GF-D8 (cell line): ENCODE measurements at regions not wholly inside any gene's neighbourhood (a gene's known extent, or its start where the extent isn't known, plus 50 kb on each side); places are given as distances from the start of the nearest gene placed in this dataset.
"Not testable (repeated sequence)": the region's sequence is repeated elsewhere in the genome, so short reads cannot be mapped to it uniquely, and the experiment has no call there.

Experiments
- DNase-seq: peaks from one replicate; lab custom pipeline; 2025; lab: John Stamatoyannopoulos, UW

DNA sequence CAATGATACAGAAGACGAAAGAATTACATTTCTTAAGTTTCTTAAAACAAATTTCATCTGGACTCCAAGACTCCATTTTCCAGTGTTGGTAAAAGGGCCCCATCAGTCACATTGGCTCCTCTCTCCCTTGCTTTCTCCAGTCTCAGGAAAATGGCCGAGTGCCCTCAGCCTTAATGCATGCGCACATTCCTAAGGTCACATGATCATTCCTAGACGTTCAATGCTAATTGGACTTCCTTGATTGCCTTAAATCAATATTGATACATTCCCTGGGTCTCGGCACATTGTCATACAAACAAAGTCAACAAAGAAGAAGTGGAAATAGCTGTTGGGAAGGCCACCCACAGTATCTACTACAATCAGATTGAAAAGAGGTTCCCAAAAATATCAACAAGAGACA lies 413.6 kb upstream of the GRAMD2B start:
- no peak for DNase-seq

DNA sequence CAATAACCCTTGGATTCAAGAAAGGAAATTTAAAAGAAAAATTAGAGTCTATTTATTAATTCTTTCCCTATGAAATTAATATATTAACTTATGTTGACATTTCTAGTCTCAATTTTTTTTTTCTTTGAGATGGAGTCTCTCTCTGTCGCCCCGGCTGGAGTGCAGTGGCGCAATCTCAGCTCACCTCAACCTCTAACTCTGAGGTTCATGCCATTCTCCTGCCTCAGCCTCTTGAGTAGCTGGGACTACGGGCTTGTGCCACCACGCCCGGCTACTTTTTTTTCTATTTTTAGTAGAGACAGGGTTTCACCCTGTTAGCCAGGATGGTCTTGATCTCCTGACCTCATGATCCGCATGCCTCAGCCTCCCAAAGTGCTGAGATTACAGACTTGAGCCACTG lies 411.7 kb upstream of the GRAMD2B start:
- DNase-seq = not testable (repeated sequence)

DNA sequence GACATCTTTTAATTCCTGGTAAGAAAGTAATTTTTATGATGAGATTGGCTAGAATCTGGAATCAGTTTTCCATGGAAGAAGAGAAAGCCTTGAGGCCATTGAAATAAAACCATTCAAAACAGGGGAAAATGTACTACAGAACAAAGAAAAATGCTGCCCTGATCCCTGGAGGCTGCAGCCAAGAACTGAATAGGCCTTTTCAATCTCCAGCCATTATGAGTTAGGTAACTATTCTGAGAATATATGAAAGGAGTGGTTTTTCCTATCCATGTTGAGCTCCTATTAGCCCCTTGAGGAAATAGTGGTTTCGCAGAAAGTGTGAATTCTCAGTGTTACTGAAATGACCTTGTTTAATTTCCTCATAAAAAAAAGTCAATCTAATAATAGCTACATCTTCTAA lies 408.5 kb upstream of the GRAMD2B start:
- no peak for DNase-seq

- no peak for DNase-seq
Observed at GRCh38 chr5:126015235-126016181, 407.7 kb upstream of the GRAMD2B start.

GRCh38 chr5:126016256-126016655 lies 407.0 kb upstream of the GRAMD2B start:
- no peak for DNase-seq

GRCh38 chr5:126017096-126017495 lies 406.1 kb upstream of the GRAMD2B start:
- DNase-seq = no peak

GRCh38 chr5:126020770-126021169 lies 402.4 kb upstream of the GRAMD2B start:
- DNase-seq = no peak

- no peak for DNase-seq
Observed at GRCh38 chr5:126023994-126024441, 399.2 kb upstream of the GRAMD2B start.

- DNase-seq = no peak
Observed at GRCh38 chr5:126027149-126027548, 396.1 kb upstream of the GRAMD2B start.

DNA sequence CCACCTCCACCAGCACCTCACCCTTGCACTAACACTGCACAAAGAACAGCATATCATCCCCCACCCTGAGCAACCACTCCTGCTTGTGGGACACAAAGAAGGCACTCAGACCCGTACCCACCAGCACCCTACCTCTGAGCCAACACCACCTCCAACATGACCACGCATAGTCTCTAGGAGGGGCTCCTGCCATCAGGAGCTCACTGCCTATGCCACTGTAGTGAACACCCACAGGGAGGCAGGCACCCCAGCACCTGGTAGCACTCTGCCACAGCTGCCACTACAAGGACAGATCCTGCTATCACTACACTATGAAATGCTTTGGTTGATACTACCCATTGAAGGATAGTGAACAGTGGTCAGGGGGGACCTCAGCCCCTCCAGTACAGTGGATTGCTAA lies 395.6 kb upstream of the GRAMD2B start:
- DNase-seq = no peak

DNA sequence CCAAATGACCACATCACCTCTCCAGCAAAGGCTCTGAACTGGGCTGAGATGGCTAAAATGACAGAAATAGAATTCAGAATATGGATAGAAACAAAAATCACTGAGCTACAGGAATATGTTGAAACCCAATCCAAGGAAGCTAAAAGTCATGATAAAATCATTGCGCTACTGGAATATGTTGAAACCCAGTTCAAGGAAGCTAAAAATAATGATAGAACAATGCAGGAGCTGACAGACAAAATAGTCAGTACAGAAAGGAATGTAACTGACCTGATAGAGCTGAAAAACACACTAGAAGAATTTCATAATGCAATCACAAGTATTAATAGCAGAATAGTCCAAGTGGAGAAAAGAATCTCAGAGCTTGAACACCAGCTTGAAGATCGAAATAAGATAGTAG lies 394.9 kb upstream of the GRAMD2B start:
- DNase-seq = no peak

DNA sequence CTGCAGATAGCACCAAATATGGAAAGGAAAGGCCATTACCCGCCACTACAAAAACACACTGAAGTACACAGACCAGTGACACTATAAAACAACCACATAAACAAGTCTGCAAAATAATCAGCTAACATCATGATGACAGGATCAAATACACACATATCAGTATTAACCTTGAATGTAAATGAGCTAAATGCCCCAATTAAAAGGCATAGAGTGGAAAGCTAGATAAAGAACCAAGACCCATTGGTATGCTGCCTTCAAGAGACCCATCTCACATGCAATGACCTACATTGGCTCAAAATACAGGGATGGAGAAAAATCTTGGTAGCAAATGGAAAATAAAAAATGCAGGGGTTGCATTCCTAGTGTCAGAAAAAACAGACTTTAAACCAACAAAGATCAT lies 393.9 kb upstream of the GRAMD2B start:
- DNase-seq = not testable (repeated sequence)

DNA sequence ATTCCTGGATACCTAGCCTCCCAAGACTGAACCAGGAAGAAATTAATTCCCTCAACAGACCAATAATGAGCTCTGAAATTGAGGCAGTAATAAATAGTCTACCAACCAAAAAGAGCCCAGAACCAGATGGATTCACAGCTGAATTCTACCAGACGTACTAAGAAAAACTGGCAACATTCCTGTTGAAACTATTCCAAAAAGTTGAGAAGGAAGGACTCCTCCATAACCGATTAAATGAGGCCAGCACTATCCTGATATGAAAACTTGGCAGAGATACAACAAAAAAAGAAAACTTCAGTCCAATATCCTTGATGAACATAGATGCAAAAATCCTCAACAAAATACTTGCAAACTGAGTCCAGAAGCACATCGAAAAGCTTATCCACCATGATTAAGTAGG lies 392.5 kb upstream of the GRAMD2B start:
- DNase-seq = no peak

- DNase-seq = no peak
Observed at GRCh38 chr5:126031989-126032716, 391.1 kb upstream of the GRAMD2B start.

GRCh38 chr5:126043688-126044087 lies 379.5 kb upstream of the GRAMD2B start:
- no peak for DNase-seq

- DNase-seq = no peak
Observed at GRCh38 chr5:126044111-126044668, 379.0 kb upstream of the GRAMD2B start.

GRCh38 chr5:126044931-126045565 lies 378.2 kb upstream of the GRAMD2B start:
- DNase-seq = no peak

GRCh38 chr5:126046318-126046717 lies 376.9 kb upstream of the GRAMD2B start:
- DNase-seq = no peak

GRCh38 chr5:126046846-126047571 lies 376.2 kb upstream of the GRAMD2B start:
- DNase-seq = no peak

- DNase-seq = no peak
Observed at GRCh38 chr5:126052120-126052519, 371.1 kb upstream of the GRAMD2B start.

- no peak for DNase-seq
Observed at GRCh38 chr5:126052791-126053190, 370.4 kb upstream of the GRAMD2B start.

- DNase-seq = no peak
Observed at GRCh38 chr5:126053630-126054029, 369.6 kb upstream of the GRAMD2B start.
